Sigmoid colon (tissue), 6 donors: ENCODE measurements at regions not wholly inside any gene's neighbourhood (a gene's known extent, or its start where the extent isn't known, plus 50 kb on each side); places are given as distances from the start of the nearest gene placed in this dataset.
A peak's percentile ranks its signal among the peaks of the same experiment; 100 is the strongest.

Experiments used
- DNase-seq: peaks from one replicate; pipeline ENCODE4 v3.0.0-alpha.2; 2019
- H3K27ac ChIP-seq, 4 donors: fragments of 200-600 bp; sonication (generic); one replicate each; pipeline ENCODE4 v1.5.1; 2016 to 2019; ENCODE audit warnings: mild to moderate bottlenecking in 1 of 4
- H3K27me3 ChIP-seq, 3 donors: fragments of 200-600 bp; sonication (generic); one replicate each; pipeline ENCODE4 v1.5.1; 2019; ENCODE audit warnings: mild to moderate bottlenecking in 1 of 3
- H3K36me3 ChIP-seq, 4 donors: fragments of 200-600 bp; sonication (generic); one replicate each; pipeline ENCODE4 v1.5.1; 2016 to 2019
- H3K4me1 ChIP-seq, 4 donors: fragments of 200-600 bp; sonication (generic); one replicate each; pipeline ENCODE4 v1.5.1; 2017 to 2019
- H3K4me3 ChIP-seq, 4 donors: fragments of 200-600 bp; sonication (generic); one replicate each; pipeline ENCODE4 v1.5.1; 2017 to 2019; ENCODE audit warnings: mild to moderate bottlenecking in 2 of 4, moderate library complexity in 1 of 4
- H3K9me3 ChIP-seq, 4 donors: fragments of 200-600 bp in 3 of 4; sonication (generic) in 3 of 4; one replicate each; pipeline versions ENCODE4 v1.5.1 to v1.6.1; 2013 to 2019
- CTCF ChIP-seq, 4 experiments: fragments of 450-650 bp in 3 of 4; fragments of 200-600 bp in 1 of 4; IDR thresholded peaks; one replicate each; pipeline ENCODE4 v1.5.1; 2016 to 2019; ENCODE audit warnings: antibody characterized with exemption in 4 of 4, mild to moderate bottlenecking in 3 of 4, moderate library complexity in 2 of 4
- EP300 ChIP-seq, 4 donors: sonication (generic); formaldehyde crosslinking; IDR thresholded peaks; one replicate each; pipeline ENCODE4 v1.6.1; 2017; ENCODE audit warnings: antibody characterized with exemption in 4 of 4
- POLR2A ChIP-seq, 2 donors: fragments of 450-650 bp; IDR thresholded peaks; one replicate each; pipeline ENCODE4 v1.6.1; 2016; ENCODE audit warnings: antibody characterized with exemption in 2 of 2, mild to moderate bottlenecking in 2 of 2, moderate library complexity in 2 of 2
- POLR2AphosphoS5 ChIP-seq, 4 donors: sonication (generic); formaldehyde crosslinking; IDR thresholded peaks; one replicate each; pipeline ENCODE4 v1.6.1; 2017; ENCODE audit warnings: antibody characterized with exemption in 4 of 4
- WGBS, 2 donors: extraction: QIAGEN DNeasy Blood & Tissue Kit; methylation state at CpG; one replicate each; pipeline ENCODE4 v1.1.7; 2013; 5-methylcytosine and 5-hydroxymethylcytosine counted together
- intact Hi-C: fragments of 100-400 bp; cut with DNase I; formaldehyde crosslinking; loops from one replicate; pipeline ENCODE4 v1.15.1; 2023
- donor health status: healthy with polysubstance abuse.
- donor health status: healthy.

- Histone ChIP-seq H3K27ac (no peak overlapping the region), H3K9me3 (no peaks in the 10 kb centered on the region), H3K27me3 (no peaks in the 10 kb centered on the region), H3K4me3 (no peak overlapping the region), H3K4me1 (peaks cover 0 to 16% (median 8%) of the 10 kb centered on the region in 4 donors), H3K36me3 (no peaks in the 10 kb centered on the region)
- intact Hi-C loops = no loop called here
- TF ChIP-seq CTCF (IDR thresholded peaks at IDR 0.05) (no peak), EP300 (IDR thresholded peaks at IDR 0.05) (no peak), POLR2AphosphoS5 (IDR thresholded peaks at IDR 0.05) (no peak), POLR2A (IDR thresholded peaks at IDR 0.05) (no peak)
- DNase-seq = no peak
These were observed 119.9 kb upstream of the RND3 start for GRCh38 chr2:150607390-150607811.

- Histone ChIP-seq H3K4me1 (peaks cover 0 to 21% (median 12%) of the 10 kb centered on the region in 4 donors), H3K36me3 (no peaks in the 10 kb centered on the region), H3K9me3 (no peaks in the 10 kb centered on the region), H3K4me3 (no peak overlapping the region), H3K27ac (no peak overlapping the region), H3K27me3 (no peaks in the 10 kb centered on the region)
- TF ChIP-seq POLR2AphosphoS5 (IDR thresholded peaks at IDR 0.05) (no peak), CTCF (IDR thresholded peaks at IDR 0.05) (no peak), EP300 (IDR thresholded peaks at IDR 0.05) (no peak), POLR2A (IDR thresholded peaks at IDR 0.05) (no peak)
- intact Hi-C loops = no loop called here
- DNase-seq = no peak
These were observed 119.1 kb upstream of the RND3 start for GRCh38 chr2:150606380-150607060.

GRCh38 chr2:150605664-150606063 lies 118.2 kb upstream of the RND3 start:
- no peak for DNase-seq
- H3K27ac ChIP-seq = no peak overlapping the region
- H3K36me3 ChIP-seq = no peaks in the 10 kb centered on the region
- 94 to 95% methylated on average over 3 of the region's 3 CpGs for WGBS, 2 donors
- peaks cover 0 to 29% (median 18%) of the 10 kb centered on the region in 4 donors for H3K4me1 ChIP-seq
- H3K27me3 ChIP-seq = no peaks in the 10 kb centered on the region
- H3K4me3 ChIP-seq = no peak overlapping the region
- H3K9me3 ChIP-seq = no peaks in the 10 kb centered on the region
- intact Hi-C loops = no loop called here
- TF ChIP-seq CTCF (IDR thresholded peaks at IDR 0.05) (no peak), EP300 (IDR thresholded peaks at IDR 0.05) (no peak)

GRCh38 chr2:150601280-150602038 lies 114.0 kb upstream of the RND3 start:
- no peak for TF ChIP-seq EP300 (IDR thresholded peaks at IDR 0.05)
- TF ChIP-seq POLR2AphosphoS5 (IDR thresholded peaks at IDR 0.05) = no peak
- no peak for TF ChIP-seq CTCF (IDR thresholded peaks at IDR 0.05)
- TF ChIP-seq POLR2A (IDR thresholded peaks at IDR 0.05) = no peak
- Histone ChIP-seq H3K27ac (peak overlapping the region in 2 of 4 donors; percentile 36 to 61), H3K36me3 (no peaks in the 10 kb centered on the region), H3K4me1 (peaks cover 0 to 21% (median 11%) of the 10 kb centered on the region in 4 donors), H3K4me3 (no peak overlapping the region), H3K9me3 (no peaks in the 10 kb centered on the region), H3K27me3 (no peaks in the 10 kb centered on the region)
- no peak for DNase-seq
- intact Hi-C loops = no loop called here
- 32 to 64% methylated on average over 6 of the region's 6 CpGs for WGBS, 2 donors
